Pons (tissue), 1 donor: ENCODE measurements at regions not wholly inside any gene's neighbourhood (a gene's known extent, or its start where the extent isn't known, plus 50 kb on each side); places are given as distances from the start of the nearest gene placed in this dataset.

Source experiments
- DNase-seq: peaks from one replicate; pipeline ENCODE4 v3.0.0-alpha.2; 2016; ENCODE audit warnings: low spot score

DNA sequence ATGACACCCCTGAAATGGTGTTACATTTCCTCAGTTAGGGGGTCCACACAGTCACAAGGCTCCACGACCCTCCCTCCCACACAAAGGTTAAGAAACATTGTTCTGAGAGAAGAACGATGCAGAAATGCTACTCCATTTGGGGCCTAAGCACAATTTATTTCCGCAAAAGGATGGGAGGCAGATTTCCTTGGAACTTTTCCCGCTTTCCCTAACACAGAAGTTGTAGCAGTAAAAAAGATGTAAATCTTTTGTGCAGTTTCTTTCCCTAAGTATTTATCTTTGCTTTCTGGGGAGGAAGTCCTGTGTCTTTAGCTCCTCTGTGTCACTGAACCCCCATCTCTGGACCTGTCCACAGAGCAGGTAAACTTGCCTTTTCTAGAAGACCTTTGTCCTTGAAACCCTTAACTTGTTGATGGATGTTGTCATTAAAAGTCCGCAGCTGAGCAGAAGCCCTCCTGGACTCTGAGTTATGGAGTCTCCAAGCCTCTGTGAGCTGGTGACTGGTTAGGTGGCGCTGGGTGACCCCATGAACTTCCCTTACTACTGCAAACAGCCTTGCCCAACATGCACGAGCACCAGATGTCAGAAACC, 67.2 kb upstream of the SHISA3 start:
- DNase-seq, result no peak

GRCh38 chr4:42331040-42331439, 66.2 kb upstream of the SHISA3 start:
- no peak for DNase-seq

DNA sequence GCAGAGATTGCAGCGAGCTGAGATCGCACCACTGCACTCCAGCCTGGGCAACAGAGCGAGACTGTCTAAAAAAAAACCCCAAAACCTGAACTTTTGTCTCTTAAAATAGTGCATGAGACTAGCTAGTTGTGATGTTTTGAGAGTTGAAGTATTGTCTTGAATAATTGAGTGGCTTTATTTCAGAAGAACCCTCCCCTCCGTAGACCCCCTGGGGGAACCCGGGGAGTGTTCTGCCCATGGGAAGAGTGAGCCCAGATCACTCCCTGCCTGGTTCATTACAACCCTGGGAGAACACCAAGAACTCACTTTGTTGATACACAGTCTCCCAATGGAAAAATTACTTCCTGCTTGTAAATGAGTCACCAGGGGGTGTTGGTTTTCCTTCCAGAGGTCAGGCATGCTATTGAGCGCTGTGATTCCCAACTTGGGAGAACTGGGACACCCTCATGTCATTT, 65.3 kb upstream of the SHISA3 start:
- no peak for DNase-seq

DNA sequence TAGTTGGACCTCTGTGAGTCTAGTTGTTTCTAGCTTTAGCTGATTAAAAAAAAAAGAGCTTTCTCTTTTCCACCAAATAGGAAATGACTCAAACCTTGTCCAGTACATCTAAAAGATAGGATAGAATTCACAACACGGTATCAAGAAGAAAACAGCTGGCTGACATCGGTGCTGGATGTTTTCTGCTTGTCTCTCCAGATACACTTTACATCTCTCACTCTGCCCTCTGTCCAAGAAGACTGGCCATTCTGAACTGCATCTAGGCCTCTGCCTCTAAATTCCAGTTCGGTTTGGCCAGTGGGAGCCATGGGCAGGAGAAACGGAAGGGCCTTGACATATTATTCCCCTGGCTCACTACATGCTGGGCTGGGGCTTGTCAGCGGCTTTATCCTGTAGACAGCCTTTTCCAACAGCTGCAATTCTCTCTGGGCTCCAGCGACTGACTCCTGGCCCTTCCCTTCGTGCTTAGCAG, 57.3 kb upstream of the SHISA3 start:
- no peak for DNase-seq

DNA sequence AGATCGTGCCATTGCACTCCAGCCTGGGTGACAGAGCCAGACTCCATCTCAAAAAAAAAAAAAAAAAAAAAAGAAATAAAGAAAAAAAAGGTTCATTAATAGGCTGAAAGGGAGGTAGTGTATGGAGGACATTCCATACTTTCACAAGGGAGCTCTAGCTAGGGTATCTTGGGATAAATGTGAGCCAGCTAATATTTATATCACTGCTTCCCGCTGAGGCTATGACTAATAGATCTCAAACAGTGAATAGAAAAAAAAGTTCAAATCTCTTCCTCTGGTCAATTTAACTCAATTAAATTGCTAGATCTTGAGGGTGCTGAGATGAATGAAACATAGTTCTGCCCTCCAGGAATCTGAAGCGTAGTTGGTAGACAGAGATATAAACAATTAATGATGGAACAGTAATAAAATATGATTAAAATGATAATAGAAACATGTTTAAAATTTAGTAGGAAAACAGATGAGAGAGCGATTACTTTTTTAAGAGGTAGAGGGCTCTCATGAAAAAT, 55.7 kb upstream of the SHISA3 start:
- DNase-seq, result no peak

DNA sequence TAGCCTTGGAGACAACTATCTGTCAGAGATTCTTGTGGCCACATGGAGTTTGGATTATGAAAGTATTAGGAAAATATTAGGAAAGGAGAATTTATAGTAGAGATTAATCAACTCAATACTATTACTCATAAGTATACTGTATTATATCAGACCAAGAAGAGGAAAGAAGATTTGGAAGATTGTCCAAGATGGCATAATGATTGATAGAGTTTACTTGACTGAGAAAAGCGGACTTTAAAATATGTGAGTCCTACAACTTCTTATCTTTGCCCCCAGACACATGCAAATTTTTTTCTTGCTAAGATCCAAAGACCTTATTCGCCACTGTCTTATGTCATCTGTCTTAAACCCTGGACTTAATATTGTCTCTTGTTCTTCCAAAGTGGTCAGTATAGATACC, 54.8 kb upstream of the SHISA3 start:
- DNase-seq, result no peak

GRCh38 chr4:42344309-42344708, 53.0 kb upstream of the SHISA3 start:
- DNase-seq, result no peak

DNA sequence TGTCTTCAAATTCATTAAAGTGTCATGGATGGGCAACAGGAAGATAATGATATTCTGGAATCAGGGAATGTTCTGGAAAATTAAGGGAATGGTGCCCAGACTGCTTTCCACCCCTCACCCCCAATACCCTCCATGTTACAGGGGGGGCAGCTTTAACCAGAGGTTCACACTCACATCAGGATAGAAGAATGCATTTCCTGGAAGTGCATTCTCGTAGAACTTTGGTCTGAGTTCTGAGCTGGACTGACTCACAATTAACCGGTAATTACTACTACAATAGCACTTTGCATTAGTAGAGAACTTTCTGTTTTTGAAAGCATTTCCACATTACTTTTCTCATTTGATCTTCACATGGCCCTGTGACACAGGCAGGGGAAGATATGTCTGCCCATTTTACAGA, 52.5 kb upstream of the SHISA3 start:
- no peak for DNase-seq

GRCh38 chr4:42345962-42346544, 51.2 kb upstream of the SHISA3 start:
- no peak for DNase-seq

- DNase-seq, result no peak
These were observed 50.2 kb upstream of the SHISA3 start for GRCh38 chr4:42347076-42347475.
